Activated T-cell treated with anti-CD3 and anti-CD28 coated beads, Interleukin-2, amount 50 U/mL, for 1 hour (primary cell): ENCODE measurements at regions not wholly inside any gene's neighbourhood (a gene's known extent, or its start where the extent isn't known, plus 50 kb on each side); places are given as distances from the start of the nearest gene placed in this dataset.

Source experiments
- DNase-seq: peaks from one replicate; pipeline ENCODE4 v3.0.0-alpha.2; 2020

GRCh38 chr2:121003391-121003790 is 267.7 kb downstream of the GLI2 start:
- no peak for DNase-seq

GRCh38 chr2:121004359-121004758 is 268.7 kb downstream of the GLI2 start:
- no peak for DNase-seq

- no peak for DNase-seq
These were observed 269.3 kb downstream of the GLI2 start for GRCh38 chr2:121004950-121005349.

GRCh38 chr2:121005453-121005852 is 269.8 kb downstream of the GLI2 start:
- DNase-seq, result no peak

GRCh38 chr2:121006743-121007489 is 271.2 kb downstream of the GLI2 start:
- no peak for DNase-seq

GRCh38 chr2:121007490-121007853 is 271.8 kb downstream of the GLI2 start:
- no peak for DNase-seq

- DNase-seq, result no peak
These were observed 273.3 kb downstream of the GLI2 start for GRCh38 chr2:121008975-121009374.

- DNase-seq, result no peak
These were observed 274.0 kb downstream of the TFCP2L1 start for GRCh38 chr2:121010998-121011397.

- DNase-seq, result no peak
These were observed 270.1 kb downstream of the TFCP2L1 start for GRCh38 chr2:121014876-121015275.

GRCh38 chr2:121015971-121016485 is 269.0 kb downstream of the TFCP2L1 start:
- DNase-seq, result no peak

GRCh38 chr2:121017396-121017795 is 267.6 kb downstream of the TFCP2L1 start:
- no peak for DNase-seq

- DNase-seq, result no peak
These were observed 266.6 kb downstream of the TFCP2L1 start for GRCh38 chr2:121018136-121019061.

- DNase-seq, result no peak
These were observed 265.9 kb downstream of the TFCP2L1 start for GRCh38 chr2:121019071-121019470.

GRCh38 chr2:121019756-121020155 is 265.2 kb downstream of the TFCP2L1 start:
- DNase-seq, result no peak

GRCh38 chr2:121021685-121022084 is 263.3 kb downstream of the TFCP2L1 start:
- no peak for DNase-seq

GRCh38 chr2:121028577-121028976 is 256.4 kb downstream of the TFCP2L1 start:
- no peak for DNase-seq

- no peak for DNase-seq
These were observed 254.5 kb downstream of the TFCP2L1 start for GRCh38 chr2:121030523-121030922.

- DNase-seq, result no peak
These were observed 253.2 kb downstream of the TFCP2L1 start for GRCh38 chr2:121031568-121032340.

GRCh38 chr2:121033461-121033996 is 251.5 kb downstream of the TFCP2L1 start:
- no peak for DNase-seq

- DNase-seq, result no peak
These were observed 250.5 kb downstream of the TFCP2L1 start for GRCh38 chr2:121034551-121034950.

- no peak for DNase-seq
These were observed 248.7 kb downstream of the TFCP2L1 start for GRCh38 chr2:121036226-121036692.

- no peak for DNase-seq
These were observed 247.5 kb downstream of the TFCP2L1 start for GRCh38 chr2:121037480-121037879.

- no peak for DNase-seq
These were observed 247.0 kb downstream of the TFCP2L1 start for GRCh38 chr2:121038031-121038430.
